ENCODE measurements at regions not wholly inside any gene's neighbourhood (a gene's known extent, or its start where the extent isn't known, plus 50 kb on each side); places are given as distances from the start of the nearest gene placed in this dataset.

DNA sequence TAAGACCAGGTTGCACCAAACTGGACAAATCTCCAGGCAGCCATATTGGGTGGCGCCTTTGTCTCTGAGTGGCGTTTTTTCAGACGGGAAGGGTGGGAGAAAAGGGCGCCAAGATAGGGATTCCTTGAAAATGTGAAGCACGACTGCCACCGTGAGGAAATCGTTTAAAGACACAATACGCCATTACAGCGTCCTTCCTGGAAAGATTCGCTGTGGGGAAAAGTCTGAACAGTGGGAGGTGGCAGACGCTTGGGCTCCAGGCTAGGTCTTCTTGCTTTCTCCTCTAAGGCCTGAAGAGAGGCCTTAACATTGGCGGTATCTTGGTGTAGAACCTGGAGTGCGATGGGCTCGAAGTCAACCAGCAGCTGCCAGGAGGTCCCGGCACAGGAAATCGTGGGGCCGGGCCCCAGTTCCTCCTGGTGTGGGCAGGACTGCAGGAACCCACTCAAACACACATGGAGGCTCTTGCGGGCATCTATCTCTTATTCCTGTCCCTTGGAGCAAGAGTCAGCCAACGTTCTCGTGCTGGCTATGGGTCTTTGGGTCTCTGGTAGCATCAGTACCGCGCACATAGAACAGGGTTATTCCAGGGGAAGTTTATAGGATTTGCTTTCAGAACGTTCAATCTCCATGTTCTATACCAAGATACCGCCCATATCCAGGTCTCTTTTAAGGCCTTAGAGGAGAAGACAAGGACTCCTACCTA is 208.8 kb downstream of the OR13H1 start:
- Histone ChIP-seq H3K4me3 (peak overlapping the region; percentile 11), H3K4me1 (ENCODE audit: control insufficient read depth in 5 of 5, insufficient read depth in 5 of 5, low read length in 5 of 5) (no peaks in the 10 kb centered on the region), H3K9ac (ENCODE audit: insufficient read depth in 1 of 2, low read length in 2 of 2) (peak overlapping the region; percentile 41 to 63), H3K27me3 (ENCODE audit: control insufficient read depth in 3 of 3, insufficient read depth in 3 of 3, low read length in 2 of 3) (peaks cover 0 to 4% (median 0%) of the 10 kb centered on the region in 3 donors), H3K36me3 (ENCODE audit: control insufficient read depth in 4 of 4, insufficient read depth in 4 of 4, low read length in 4 of 4) (no peaks in the 10 kb centered on the region), H3K27ac (ENCODE audit: low read depth in 1 of 2, low read length in 1 of 2) (peak overlapping the region in 1 of 2 donors; percentile 83), H3K9me3 (ENCODE audit: control insufficient read depth in 4 of 4, insufficient read depth in 3 of 4, low read length in 3 of 4) (peaks cover 0 to 1% (median 0%) of the 10 kb centered on the region in 4 donors)
- ATAC-seq (ENCODE audit: insufficient read depth, low FRiP score) (peak; percentile 76), DNase-seq (peak in 2 of 3 donors; percentile 92 to 96)
- 45 to 99% methylated on average over 24 of the region's 24 CpGs for WGBS, 2 donors
- TF ChIP-seq CTCF (IDR thresholded peaks at IDR 0.05; ENCODE audit: control extremely low read depth, extremely low read depth), result peak; percentile 10

- peak; percentile 40 for TF ChIP-seq CTCF (IDR thresholded peaks at IDR 0.05; ENCODE audit: control extremely low read depth, extremely low read depth)
- peak; percentile 67 for ATAC-seq (ENCODE audit: insufficient read depth, low FRiP score)
- Histone ChIP-seq H3K9me3 (ENCODE audit: control insufficient read depth in 4 of 4, insufficient read depth in 3 of 4, low read length in 3 of 4) (peaks cover 0 to 4% (median 0%) of the 10 kb centered on the region in 4 donors), H3K36me3 (ENCODE audit: control insufficient read depth in 4 of 4, insufficient read depth in 4 of 4, low read length in 4 of 4) (no peaks in the 10 kb centered on the region), H3K4me3 (peak overlapping the region; percentile 3), H3K4me1 (ENCODE audit: control insufficient read depth in 5 of 5, insufficient read depth in 5 of 5, low read length in 5 of 5) (peaks cover 0 to 2% (median 0%) of the 10 kb centered on the region in 5 donors), H3K9ac (ENCODE audit: insufficient read depth in 1 of 2, low read length in 2 of 2) (no peak overlapping the region), H3K27me3 (ENCODE audit: control insufficient read depth in 3 of 3, insufficient read depth in 3 of 3, low read length in 2 of 3) (peaks cover 0 to 6% (median 4%) of the 10 kb centered on the region in 3 donors), H3K27ac (ENCODE audit: low read depth in 1 of 2, low read length in 1 of 2) (peak overlapping the region in 1 of 2 donors; percentile 64)
- WGBS, 2 donors, result 42 to 89% methylated on average over 7 of the region's 7 CpGs
- peak in 2 of 3 donors; percentile 82 to 95 for DNase-seq
Measured at GRCh38 chrX:131762802-131763234, 218.9 kb downstream of the OR13H1 start.

- TF ChIP-seq CTCF (IDR thresholded peaks at IDR 0.05; ENCODE audit: control extremely low read depth, extremely low read depth), result peak; percentile 45
- peak in 2 of 3 donors; percentile 91 to 96 for DNase-seq
- peaks cover 0 to 4% (median 0%) of the 10 kb centered on the region in 4 donors for H3K9me3 ChIP-seq (ENCODE audit: control insufficient read depth in 4 of 4, insufficient read depth in 3 of 4, low read length in 3 of 4)
- H3K9ac ChIP-seq (ENCODE audit: insufficient read depth in 1 of 2, low read length in 2 of 2), result peak overlapping the region in 1 of 2 donors; percentile 85
- H3K27ac ChIP-seq (ENCODE audit: low read depth in 1 of 2, low read length in 1 of 2), result no peak overlapping the region
- WGBS, 2 donors, result 42 to 95% methylated on average over 7 to 10 of the region's 10 CpGs
- peak overlapping the region; percentile 32 for H3K4me3 ChIP-seq
- peaks cover 0 to 4% (median 0%) of the 10 kb centered on the region in 5 donors for H3K4me1 ChIP-seq (ENCODE audit: control insufficient read depth in 5 of 5, insufficient read depth in 5 of 5, low read length in 5 of 5)
- H3K27me3 ChIP-seq (ENCODE audit: control insufficient read depth in 3 of 3, insufficient read depth in 3 of 3, low read length in 2 of 3), result peaks cover 0 to 4% (median 0%) of the 10 kb centered on the region in 3 donors
- peak; percentile 82 for ATAC-seq (ENCODE audit: insufficient read depth, low FRiP score)
- no peaks in the 10 kb centered on the region for H3K36me3 ChIP-seq (ENCODE audit: control insufficient read depth in 4 of 4, insufficient read depth in 4 of 4, low read length in 4 of 4)
Measured at GRCh38 chrX:131763674-131764073, 219.8 kb downstream of the OR13H1 start.
